ENCODE measurements at regions not wholly inside any gene's neighbourhood (a gene's known extent, or its start where the extent isn't known, plus 50 kb on each side); places are given as distances from the start of the nearest gene placed in this dataset.

DNA sequence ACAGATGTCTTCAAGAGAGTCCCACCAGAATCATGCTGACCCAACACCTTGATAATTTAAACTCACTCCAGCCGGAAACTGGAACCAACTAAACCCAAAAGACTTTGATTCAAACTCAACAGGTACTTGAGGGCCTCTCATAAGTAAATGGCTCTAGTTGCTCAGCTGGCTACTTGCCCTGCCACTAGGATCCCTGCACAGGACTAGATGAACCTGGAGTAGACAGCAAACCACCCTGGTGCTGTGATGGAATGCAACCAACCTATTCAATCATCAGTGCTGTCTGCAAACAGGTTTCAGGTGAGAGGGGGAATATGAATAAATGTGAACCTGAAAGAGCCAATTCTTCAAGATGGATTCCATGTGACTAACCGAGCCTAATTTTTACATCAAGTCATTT lies 216.3 kb downstream of the KATNAL1 start:
- no peak for ATAC-seq (ENCODE audit: insufficient read depth, low read depth)
- no peak overlapping the region for H3K27ac ChIP-seq (ENCODE audit: low read length)
- H2AFZ ChIP-seq (ENCODE audit: low read depth, low read length), result no peak overlapping the region
- no peaks in the 10 kb centered on the region for H3K9me3 ChIP-seq (ENCODE audit: insufficient read depth, low read length, severe bottlenecking)
- H3K9ac ChIP-seq (ENCODE audit: low read depth, low read length), result no peak overlapping the region
- H3K4me3 ChIP-seq (ENCODE audit: low read depth in 1 of 2, low read length in 2 of 2), result no peak overlapping the region
- peaks cover 5% of the 10 kb centered on the region for H3K27me3 ChIP-seq (ENCODE audit: insufficient read depth, low read length, poor library complexity)
- no peak for TF ChIP-seq EZH2 (IDR thresholded peaks at IDR 0.05; ENCODE audit: borderline replicate concordance, low read depth, low read length, severe bottlenecking)
- TF ChIP-seq CTCF (IDR thresholded peaks at IDR 0.05; ENCODE audit: borderline replicate concordance, extremely low read depth, low read length, poor library complexity, severe bottlenecking), result no peak
- no peak for DNase-seq
- H4K20me1 ChIP-seq (ENCODE audit: insufficient read depth, low read length), result no peaks in the 10 kb centered on the region
- H3K4me1 ChIP-seq (ENCODE audit: insufficient read depth, low read length), result no peaks in the 10 kb centered on the region
- no peaks in the 10 kb centered on the region for H3K79me2 ChIP-seq (ENCODE audit: insufficient read depth, low read length)
- no peaks in the 10 kb centered on the region for H3K36me3 ChIP-seq (ENCODE audit: insufficient read depth, low read length)
- H3K4me2 ChIP-seq (ENCODE audit: insufficient read depth, low read length), result no peak overlapping the region

- H3K4me3 ChIP-seq (ENCODE audit: low read depth in 1 of 2, low read length in 2 of 2), result no peak overlapping the region
- TF ChIP-seq CTCF (IDR thresholded peaks at IDR 0.05; ENCODE audit: borderline replicate concordance, extremely low read depth, low read length, poor library complexity, severe bottlenecking), result no peak
- no peak for TF ChIP-seq EZH2 (IDR thresholded peaks at IDR 0.05; ENCODE audit: borderline replicate concordance, low read depth, low read length, severe bottlenecking)
- no peak for ATAC-seq (ENCODE audit: insufficient read depth, low read depth)
- H3K27me3 ChIP-seq (ENCODE audit: insufficient read depth, low read length, poor library complexity), result no peaks in the 10 kb centered on the region
- no peaks in the 10 kb centered on the region for H4K20me1 ChIP-seq (ENCODE audit: insufficient read depth, low read length)
- H3K4me1 ChIP-seq (ENCODE audit: insufficient read depth, low read length), result no peaks in the 10 kb centered on the region
- no peaks in the 10 kb centered on the region for H3K9me3 ChIP-seq (ENCODE audit: insufficient read depth, low read length, severe bottlenecking)
- no peak overlapping the region for H3K27ac ChIP-seq (ENCODE audit: low read length)
- no peak overlapping the region for H2AFZ ChIP-seq (ENCODE audit: low read depth, low read length)
- H3K9ac ChIP-seq (ENCODE audit: low read depth, low read length), result no peak overlapping the region
- H3K79me2 ChIP-seq (ENCODE audit: insufficient read depth, low read length), result no peaks in the 10 kb centered on the region
- H3K36me3 ChIP-seq (ENCODE audit: insufficient read depth, low read length), result no peaks in the 10 kb centered on the region
- no peak for DNase-seq
- H3K4me2 ChIP-seq (ENCODE audit: insufficient read depth, low read length), result no peak overlapping the region
Measured at GRCh38 chr13:30088312-30088855, 219.0 kb downstream of the KATNAL1 start.

- Histone ChIP-seq H3K4me3 (ENCODE audit: low read depth in 1 of 2, low read length in 2 of 2) (no peak overlapping the region), H3K27ac (ENCODE audit: low read length) (no peak overlapping the region), H4K20me1 (ENCODE audit: insufficient read depth, low read length) (no peaks in the 10 kb centered on the region), H3K27me3 (ENCODE audit: insufficient read depth, low read length, poor library complexity) (peaks cover 3% of the 10 kb centered on the region), H2AFZ (ENCODE audit: low read depth, low read length) (no peak overlapping the region), H3K4me2 (ENCODE audit: insufficient read depth, low read length) (no peak overlapping the region), H3K9ac (ENCODE audit: low read depth, low read length) (no peak overlapping the region), H3K4me1 (ENCODE audit: insufficient read depth, low read length) (no peaks in the 10 kb centered on the region), H3K36me3 (ENCODE audit: insufficient read depth, low read length) (no peaks in the 10 kb centered on the region), H3K79me2 (ENCODE audit: insufficient read depth, low read length) (no peaks in the 10 kb centered on the region), H3K9me3 (ENCODE audit: insufficient read depth, low read length, severe bottlenecking) (no peaks in the 10 kb centered on the region)
- ATAC-seq (ENCODE audit: insufficient read depth, low read depth), result no peak
- TF ChIP-seq CTCF (IDR thresholded peaks at IDR 0.05; ENCODE audit: borderline replicate concordance, extremely low read depth, low read length, poor library complexity, severe bottlenecking) (no peak), EZH2 (IDR thresholded peaks at IDR 0.05; ENCODE audit: borderline replicate concordance, low read depth, low read length, severe bottlenecking) (no peak)
- no peak for DNase-seq
Measured at GRCh38 chr13:30085087-30085486, 222.3 kb downstream of the KATNAL1 start.

GRCh38 chr13:30082391-30082790 lies 225.0 kb downstream of the KATNAL1 start:
- Histone ChIP-seq H3K9me3 (ENCODE audit: insufficient read depth, low read length, severe bottlenecking) (no peaks in the 10 kb centered on the region), H2AFZ (ENCODE audit: low read depth, low read length) (no peak overlapping the region), H4K20me1 (ENCODE audit: insufficient read depth, low read length) (no peaks in the 10 kb centered on the region), H3K9ac (ENCODE audit: low read depth, low read length) (no peak overlapping the region), H3K79me2 (ENCODE audit: insufficient read depth, low read length) (no peaks in the 10 kb centered on the region), H3K36me3 (ENCODE audit: insufficient read depth, low read length) (no peaks in the 10 kb centered on the region), H3K4me2 (ENCODE audit: insufficient read depth, low read length) (no peak overlapping the region), H3K4me1 (ENCODE audit: insufficient read depth, low read length) (no peaks in the 10 kb centered on the region), H3K4me3 (ENCODE audit: low read depth in 1 of 2, low read length in 2 of 2) (no peak overlapping the region), H3K27me3 (ENCODE audit: insufficient read depth, low read length, poor library complexity) (peaks cover 5% of the 10 kb centered on the region), H3K27ac (ENCODE audit: low read length) (no peak overlapping the region)
- DNase-seq, result no peak
- no peak for ATAC-seq (ENCODE audit: insufficient read depth, low read depth)
- TF ChIP-seq CTCF (IDR thresholded peaks at IDR 0.05; ENCODE audit: borderline replicate concordance, extremely low read depth, low read length, poor library complexity, severe bottlenecking) (no peak), EZH2 (IDR thresholded peaks at IDR 0.05; ENCODE audit: borderline replicate concordance, low read depth, low read length, severe bottlenecking) (no peak)
